ENCODE measurements at regions not wholly inside any gene's neighbourhood (a gene's known extent, or its start where the extent isn't known, plus 50 kb on each side); places are given as distances from the start of the nearest gene placed in this dataset.
"Not testable (repeated sequence)": the region's sequence is repeated elsewhere in the genome, so short reads cannot be mapped to it uniquely, and the experiment has no call there.

GRCh38 chr6:63049216-63049615 is 162.1 kb upstream of the FKBP1C start:
- DNase-seq (ENCODE audit: low spot score), result no peak
- H3K9me3 Mint-ChIP-seq (ENCODE audit: unreplicated experiment), result peaks cover 3% of the 10 kb centered on the region
- H3K4me1 Mint-ChIP-seq (ENCODE audit: unreplicated experiment), result no peaks in the 10 kb centered on the region
- no peaks in the 10 kb centered on the region for H3K27me3 Mint-ChIP-seq (ENCODE audit: unreplicated experiment)
- H3K4me3 Mint-ChIP-seq (ENCODE audit: unreplicated experiment), result no peak overlapping the region
- no peaks in the 10 kb centered on the region for H3K36me3 Mint-ChIP-seq (ENCODE audit: low read depth, unreplicated experiment)
- TF ChIP-seq CTCF (IDR thresholded peaks at IDR 0.05; ENCODE audit: unreplicated experiment), result no peak
- H3K27ac Mint-ChIP-seq (ENCODE audit: unreplicated experiment), result no peak overlapping the region

- DNase-seq (ENCODE audit: low spot score); H3K4me1 Mint-ChIP-seq (ENCODE audit: unreplicated experiment); H3K27ac Mint-ChIP-seq (ENCODE audit: unreplicated experiment): not testable (repeated sequence)
Measured at GRCh38 chr6:63053206-63053605, 158.1 kb upstream of the FKBP1C start.

DNA sequence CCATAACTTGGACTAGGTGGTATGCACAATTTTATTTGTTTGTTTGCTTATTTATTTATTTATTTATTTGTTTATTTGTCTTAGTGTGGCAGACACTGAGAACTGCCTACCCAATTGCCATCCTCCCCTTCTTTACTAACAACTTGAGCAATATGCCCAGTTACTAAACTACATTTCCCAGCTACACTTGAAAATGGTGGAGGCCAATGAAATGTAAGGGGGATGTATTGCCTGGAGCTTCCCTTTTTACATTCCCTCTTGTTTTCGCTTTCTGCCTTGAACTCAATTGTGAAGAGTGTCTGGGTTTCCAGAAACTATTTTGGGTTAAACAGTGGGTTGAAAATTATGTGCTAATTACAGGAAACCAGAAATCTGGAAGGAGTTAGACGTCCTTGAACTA is 152.7 kb upstream of the FKBP1C start:
- no peak for DNase-seq (ENCODE audit: low spot score)

More at GRCh38 chr6:63053206-63053605, 158.1 kb upstream of the FKBP1C start:
- not testable (repeated sequence) for H3K4me3 Mint-ChIP-seq (ENCODE audit: unreplicated experiment); H3K27me3 Mint-ChIP-seq (ENCODE audit: unreplicated experiment); H3K9me3 Mint-ChIP-seq (ENCODE audit: unreplicated experiment); H3K36me3 Mint-ChIP-seq (ENCODE audit: low read depth, unreplicated experiment)

GRCh38 chr6:63063631-63064271 is 147.5 kb upstream of the FKBP1C start:
- H3K27me3 Mint-ChIP-seq (ENCODE audit: unreplicated experiment), result no peaks in the 10 kb centered on the region
- H3K36me3 Mint-ChIP-seq (ENCODE audit: low read depth, unreplicated experiment), result no peaks in the 10 kb centered on the region
- no peaks in the 10 kb centered on the region for H3K4me1 Mint-ChIP-seq (ENCODE audit: unreplicated experiment)
- peaks cover 8% of the 10 kb centered on the region for H3K9me3 Mint-ChIP-seq (ENCODE audit: unreplicated experiment)
- H3K27ac Mint-ChIP-seq (ENCODE audit: unreplicated experiment), result no peak overlapping the region
- no peak overlapping the region for H3K4me3 Mint-ChIP-seq (ENCODE audit: unreplicated experiment)
- TF ChIP-seq CTCF (IDR thresholded peaks at IDR 0.05; ENCODE audit: unreplicated experiment), result no peak
- DNase-seq (ENCODE audit: low spot score), result no peak

More for the DNA sequence above, 152.7 kb upstream of the FKBP1C start:
- no peaks in the 10 kb centered on the region for H3K4me1 Mint-ChIP-seq (ENCODE audit: unreplicated experiment)
- peaks cover 11% of the 10 kb centered on the region for H3K9me3 Mint-ChIP-seq (ENCODE audit: unreplicated experiment)
- no peaks in the 10 kb centered on the region for H3K36me3 Mint-ChIP-seq (ENCODE audit: low read depth, unreplicated experiment)
- H3K4me3 Mint-ChIP-seq (ENCODE audit: unreplicated experiment), result no peak overlapping the region
- H3K27me3 Mint-ChIP-seq (ENCODE audit: unreplicated experiment), result no peaks in the 10 kb centered on the region
- no peak overlapping the region for H3K27ac Mint-ChIP-seq (ENCODE audit: unreplicated experiment)
- no peak for TF ChIP-seq CTCF (IDR thresholded peaks at IDR 0.05; ENCODE audit: unreplicated experiment)

DNA sequence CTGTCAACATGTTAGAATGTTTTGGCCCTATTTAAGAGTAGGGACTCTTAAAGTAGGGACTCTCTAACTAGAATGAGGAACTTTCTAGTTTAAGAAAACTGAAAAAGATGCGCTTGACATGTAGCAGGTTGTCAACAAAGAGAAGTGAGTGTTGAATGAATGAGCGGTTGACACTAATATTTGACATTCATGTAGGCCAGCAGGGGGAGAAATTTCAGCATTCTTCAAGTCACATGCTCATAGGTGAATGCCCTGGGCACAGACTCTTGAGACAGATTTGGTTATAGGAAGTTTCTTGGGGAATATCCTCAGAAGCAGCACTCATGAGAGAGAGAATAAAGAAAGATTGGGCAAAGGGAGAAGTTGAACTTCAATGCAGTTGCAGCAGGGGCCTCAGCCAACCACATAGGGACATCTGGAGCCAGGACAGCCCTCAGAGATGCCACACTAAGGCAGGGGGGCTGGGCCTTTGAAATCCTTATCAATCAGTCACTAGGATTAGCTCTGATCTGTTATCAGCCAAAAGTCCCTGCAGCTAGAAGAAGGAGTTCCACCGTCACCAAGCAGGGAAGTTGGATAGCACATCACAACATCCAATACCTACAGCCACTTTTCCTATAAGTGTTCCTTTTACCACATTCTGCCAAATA is 145.1 kb upstream of the FKBP1C start:
- Mint-ChIP-seq H3K27ac (ENCODE audit: unreplicated experiment) (no peak overlapping the region), H3K4me1 (ENCODE audit: unreplicated experiment) (no peaks in the 10 kb centered on the region), H3K9me3 (ENCODE audit: unreplicated experiment) (peaks cover 8% of the 10 kb centered on the region), H3K27me3 (ENCODE audit: unreplicated experiment) (no peaks in the 10 kb centered on the region), H3K36me3 (ENCODE audit: low read depth, unreplicated experiment) (no peaks in the 10 kb centered on the region), H3K4me3 (ENCODE audit: unreplicated experiment) (no peak overlapping the region)
- no peak for DNase-seq (ENCODE audit: low spot score)
- no peak for TF ChIP-seq CTCF (IDR thresholded peaks at IDR 0.05; ENCODE audit: unreplicated experiment)
